Tibial nerve (tissue), 4 donors: ENCODE measurements at regions not wholly inside any gene's neighbourhood (a gene's known extent, or its start where the extent isn't known, plus 50 kb on each side); places are given as distances from the start of the nearest gene placed in this dataset.

ENCODE experiments used
- DNase-seq, 2 donors: peaks; one replicate each; pipeline ENCODE4 v3.0.0-alpha.2; 2019; ENCODE audit warnings: low spot score in 2 of 2
- H3K27ac ChIP-seq, 4 donors: fragments of 200-600 bp; sonication (generic) in 3 of 4; one replicate each; pipeline ENCODE4 v1.5.1; 2017 to 2019; ENCODE audit warnings: mild to moderate bottlenecking in 1 of 4
- H3K27me3 ChIP-seq, 2 donors: fragments of 200-600 bp; sonication (generic) in 1 of 2; one replicate each; pipeline versions ENCODE4 v1.5.1 to v1.6.0; 2017 to 2019
- H3K36me3 ChIP-seq, 3 donors: fragments of 200-600 bp; sonication (generic); one replicate each; pipeline ENCODE4 v1.5.1; 2018 to 2019
- H3K4me1 ChIP-seq, 4 donors: fragments of 200-600 bp; sonication (generic) in 3 of 4; one replicate each; pipeline ENCODE4 v1.5.1; 2017 to 2019
- H3K4me3 ChIP-seq, 4 donors: fragments of 200-600 bp; sonication (generic) in 3 of 4; one replicate each; pipeline ENCODE4 v1.5.1; 2017 to 2019; ENCODE audit warnings: mild to moderate bottlenecking in 1 of 4, moderate library complexity in 1 of 4
- H3K9me3 ChIP-seq, 4 donors: fragments of 200-600 bp; sonication (generic) in 3 of 4; one replicate each; pipeline ENCODE4 v1.5.1; 2017 to 2019
- CTCF ChIP-seq, 5 experiments: fragments of 200-600 bp in 3 of 5; fragments of 450-650 bp in 2 of 5; sonication (generic) in 3 of 5; IDR thresholded peaks; one replicate each; pipeline ENCODE4 v1.5.1; 2016 to 2019; ENCODE audit warnings: antibody characterized with exemption in 5 of 5, mild to moderate bottlenecking in 3 of 5, moderate library complexity in 2 of 5
- EP300 ChIP-seq, 2 donors: sonication (generic); formaldehyde crosslinking; IDR thresholded peaks; one replicate each; pipeline ENCODE4 v1.6.1; 2017; ENCODE audit warnings: antibody characterized with exemption in 2 of 2, mild to moderate bottlenecking in 1 of 2
- POLR2A ChIP-seq, 2 donors: fragments of 450-650 bp; IDR thresholded peaks; one replicate each; pipeline ENCODE4 v1.6.1; 2017; ENCODE audit warnings: antibody characterized with exemption in 2 of 2, mild to moderate bottlenecking in 2 of 2, moderate library complexity in 2 of 2
- WGBS, 2 donors: methylation state at CpG; one replicate each; pipeline ENCODE4 v1.1.5; 2018; 5-methylcytosine and 5-hydroxymethylcytosine counted together

- Histone ChIP-seq H3K27me3 (no peaks in the 10 kb centered on the region), H3K4me1 (no peaks in the 10 kb centered on the region), H3K9me3 (no peaks in the 10 kb centered on the region), H3K27ac (no peak overlapping the region), H3K4me3 (no peak overlapping the region), H3K36me3 (no peaks in the 10 kb centered on the region)
- DNase-seq, result no peak
- TF ChIP-seq POLR2A (IDR thresholded peaks at IDR 0.05) (no peak), CTCF (IDR thresholded peaks at IDR 0.05) (no peak), EP300 (IDR thresholded peaks at IDR 0.05) (no peak)
These were observed 58.1 kb upstream of the ERG start for GRCh38 chr21:38556390-38556789.

GRCh38 chr21:38561205-38561604, 62.9 kb upstream of the ERG start:
- Histone ChIP-seq H3K27ac (no peak overlapping the region), H3K36me3 (no peaks in the 10 kb centered on the region), H3K4me3 (no peak overlapping the region), H3K9me3 (no peaks in the 10 kb centered on the region), H3K27me3 (peaks cover 0 to 4% of the 10 kb centered on the region in 2 donors), H3K4me1 (no peaks in the 10 kb centered on the region)
- TF ChIP-seq POLR2A (IDR thresholded peaks at IDR 0.05), result no peak
- TF ChIP-seq CTCF (IDR thresholded peaks at IDR 0.05), result no peak
- no peak for TF ChIP-seq EP300 (IDR thresholded peaks at IDR 0.05)
- no peak for DNase-seq

GRCh38 chr21:38561613-38562581, 63.6 kb upstream of the ERG start:
- WGBS, 2 donors, result 70% methylated on average over 7 of the region's 7 CpGs
- DNase-seq, result no peak
- TF ChIP-seq POLR2A (IDR thresholded peaks at IDR 0.05) (no peak), CTCF (IDR thresholded peaks at IDR 0.05) (no peak), EP300 (IDR thresholded peaks at IDR 0.05) (no peak)
- Histone ChIP-seq H3K9me3 (no peaks in the 10 kb centered on the region), H3K36me3 (no peaks in the 10 kb centered on the region), H3K27ac (no peak overlapping the region), H3K27me3 (peaks cover 0 to 8% of the 10 kb centered on the region in 2 donors), H3K4me1 (peaks cover 0 to 3% (median 0%) of the 10 kb centered on the region in 4 donors), H3K4me3 (no peak overlapping the region)

- H3K27ac ChIP-seq, result no peak overlapping the region
- peak overlapping the region in 1 of 4 donors; percentile 9 for H3K4me3 ChIP-seq
- TF ChIP-seq EP300 (IDR thresholded peaks at IDR 0.05) (no peak), CTCF (IDR thresholded peaks at IDR 0.05) (no peak), POLR2A (IDR thresholded peaks at IDR 0.05) (no peak)
- H3K36me3 ChIP-seq, result no peaks in the 10 kb centered on the region
- no peak for DNase-seq
- H3K9me3 ChIP-seq, result no peaks in the 10 kb centered on the region
- H3K27me3 ChIP-seq, result peaks cover 0 to 17% of the 10 kb centered on the region in 2 donors
- peaks cover 0 to 10% (median 0%) of the 10 kb centered on the region in 4 donors for H3K4me1 ChIP-seq
- WGBS, 2 donors, result 14 to 30% methylated on average over 17 of the region's 17 CpGs
These were observed 69.2 kb upstream of the ERG start for GRCh38 chr21:38567335-38567969.

GRCh38 chr21:38567970-38568360, 69.7 kb upstream of the ERG start:
- H3K27me3 ChIP-seq, result peaks cover 0 to 17% of the 10 kb centered on the region in 2 donors
- TF ChIP-seq EP300 (IDR thresholded peaks at IDR 0.05) (no peak), POLR2A (IDR thresholded peaks at IDR 0.05) (no peak), CTCF (IDR thresholded peaks at IDR 0.05) (no peak)
- no peak overlapping the region for H3K4me3 ChIP-seq
- H3K27ac ChIP-seq, result no peak overlapping the region
- H3K36me3 ChIP-seq, result no peaks in the 10 kb centered on the region
- no peaks in the 10 kb centered on the region for H3K9me3 ChIP-seq
- DNase-seq, result no peak
- WGBS, 2 donors, result 45 to 48% methylated on average over 7 of the region's 7 CpGs
- H3K4me1 ChIP-seq, result peaks cover 0 to 10% (median 0%) of the 10 kb centered on the region in 4 donors
